Neural crest cell (in vitro differentiated cells): ENCODE measurements at regions not wholly inside any gene's neighbourhood (a gene's known extent, or its start where the extent isn't known, plus 50 kb on each side); places are given as distances from the start of the nearest gene placed in this dataset.

Experiments
- DNase-seq: peaks from one replicate; pipeline ENCODE4 v3.0.0; 2021; ENCODE audit warnings: low read depth, mixed read lengths, low spot score
- H3K27ac Mint-ChIP-seq: one replicate; pipeline ENCODE4 v1.8.0; 2021; ENCODE audit warnings: mild to moderate bottlenecking, mixed read lengths; ENCODE audit not compliant: unreplicated experiment
- H3K27me3 Mint-ChIP-seq: 2 replicates; pipeline ENCODE4 v1.8.0; 2021; ENCODE audit warnings: low read depth, mild to moderate bottlenecking, mixed read lengths
- H3K36me3 Mint-ChIP-seq: 2 replicates; pipeline ENCODE4 v1.8.0; 2021; ENCODE audit warnings: low read depth, mild to moderate bottlenecking, mixed read lengths
- H3K4me1 Mint-ChIP-seq: 2 replicates; pipeline ENCODE4 v1.8.0; 2021; ENCODE audit warnings: mixed read lengths
- H3K4me3 Mint-ChIP-seq: one replicate; pipeline ENCODE4 v1.8.0; 2021; ENCODE audit warnings: mild to moderate bottlenecking, mixed read lengths
- H3K9me3 Mint-ChIP-seq: 2 replicates; pipeline ENCODE4 v1.8.0; 2021; ENCODE audit warnings: mixed read lengths
- CTCF ChIP-seq: fragments of 200-600 bp; sonication (generic); conservative IDR thresholded peaks from 2 replicates; pipeline ENCODE4 v1.5.0; 2021; ENCODE audit warnings: antibody characterized with exemption, mild to moderate bottlenecking

- TF ChIP-seq CTCF = no peak
- H3K36me3 Mint-ChIP-seq = no peaks in the 10 kb centered on the region
- no peak overlapping the region for H3K4me3 Mint-ChIP-seq
- DNase-seq = no peak
- no peaks in the 10 kb centered on the region for H3K27me3 Mint-ChIP-seq
- H3K4me1 Mint-ChIP-seq = no peaks in the 10 kb centered on the region
- no peak overlapping the region for H3K27ac Mint-ChIP-seq
- no peaks in the 10 kb centered on the region for H3K9me3 Mint-ChIP-seq
Observed at GRCh38 chr5:110323357-110323756, 403.1 kb downstream of the TMEM232 start.

GRCh38 chr5:110323832-110324231, 402.6 kb downstream of the TMEM232 start:
- Mint-ChIP-seq H3K4me1 (no peaks in the 10 kb centered on the region), H3K27ac (no peak overlapping the region), H3K9me3 (no peaks in the 10 kb centered on the region), H3K4me3 (no peak overlapping the region), H3K36me3 (no peaks in the 10 kb centered on the region), H3K27me3 (no peaks in the 10 kb centered on the region)
- DNase-seq = no peak
- TF ChIP-seq CTCF = no peak

- Mint-ChIP-seq H3K27ac (no peak overlapping the region), H3K9me3 (no peaks in the 10 kb centered on the region), H3K4me3 (no peak overlapping the region), H3K27me3 (no peaks in the 10 kb centered on the region), H3K4me1 (no peaks in the 10 kb centered on the region), H3K36me3 (no peaks in the 10 kb centered on the region)
- no peak for TF ChIP-seq CTCF
- no peak for DNase-seq
Observed at GRCh38 chr5:110324876-110325275, 401.6 kb downstream of the TMEM232 start.

- Mint-ChIP-seq H3K4me1 (no peaks in the 10 kb centered on the region), H3K27me3 (no peaks in the 10 kb centered on the region)
Observed at GRCh38 chr5:110329955-110330525, 396.4 kb downstream of the TMEM232 start.

GRCh38 chr5:110333384-110333783, 393.1 kb downstream of the TMEM232 start:
- Mint-ChIP-seq H3K4me3 (no peak overlapping the region), H3K4me1 (no peaks in the 10 kb centered on the region), H3K9me3 (no peaks in the 10 kb centered on the region), H3K27ac (no peak overlapping the region), H3K27me3 (no peaks in the 10 kb centered on the region), H3K36me3 (no peaks in the 10 kb centered on the region)
- DNase-seq = no peak
- TF ChIP-seq CTCF = peak; percentile 28

More at GRCh38 chr5:110329955-110330525, 396.4 kb downstream of the TMEM232 start:
- no peak for TF ChIP-seq CTCF
- Mint-ChIP-seq H3K27ac (no peak overlapping the region), H3K4me3 (no peak overlapping the region), H3K36me3 (no peaks in the 10 kb centered on the region), H3K9me3 (no peaks in the 10 kb centered on the region)
- no peak for DNase-seq
